Inferior parietal cortex (tissue), 1 donor: ENCODE measurements at regions not wholly inside any gene's neighbourhood (a gene's known extent, or its start where the extent isn't known, plus 50 kb on each side); places are given as distances from the start of the nearest gene placed in this dataset.
"Not testable (repeated sequence)": the region's sequence is repeated elsewhere in the genome, so short reads cannot be mapped to it uniquely, and the experiment has no call there.

ENCODE experiments used
- DNase-seq: peaks from one replicate; pipeline ENCODE4 v3.0.0-alpha.2; 2016; ENCODE audit errors: extremely low spot score

GRCh38 chr1:163983097-163983496 is 575.9 kb upstream of the PBX1 start:
- no peak for DNase-seq

GRCh38 chr1:163985700-163986099 is 573.3 kb upstream of the PBX1 start:
- DNase-seq: no peak

- no peak for DNase-seq
Observed at GRCh38 chr1:163999131-163999530, 559.9 kb upstream of the PBX1 start.

- not testable (repeated sequence) for DNase-seq
Observed at GRCh38 chr1:164006186-164006585, 552.8 kb upstream of the PBX1 start.

- no peak for DNase-seq
Observed at GRCh38 chr1:164006621-164007020, 552.4 kb upstream of the PBX1 start.

GRCh38 chr1:164017239-164017638 is 541.7 kb upstream of the PBX1 start:
- no peak for DNase-seq

GRCh38 chr1:164020391-164020790 is 538.6 kb upstream of the PBX1 start:
- no peak for DNase-seq

GRCh38 chr1:164021813-164022212 is 537.2 kb upstream of the PBX1 start:
- no peak for DNase-seq

GRCh38 chr1:164033782-164034181 is 525.2 kb upstream of the PBX1 start:
- no peak for DNase-seq

GRCh38 chr1:164040754-164041153 is 518.2 kb upstream of the PBX1 start:
- DNase-seq: no peak

- no peak for DNase-seq
Observed at GRCh38 chr1:164051782-164052181, 507.2 kb upstream of the PBX1 start.

- no peak for DNase-seq
Observed at GRCh38 chr1:164054331-164054730, 504.7 kb upstream of the PBX1 start.

- no peak for DNase-seq
Observed at GRCh38 chr1:164058198-164058597, 500.8 kb upstream of the PBX1 start.

- DNase-seq: no peak
Observed at GRCh38 chr1:164061528-164061927, 497.5 kb upstream of the PBX1 start.

- no peak for DNase-seq
Observed at GRCh38 chr1:164064501-164064900, 494.5 kb upstream of the PBX1 start.

GRCh38 chr1:164071288-164071687 is 487.7 kb upstream of the PBX1 start:
- DNase-seq: no peak

GRCh38 chr1:164086832-164087231 is 472.2 kb upstream of the PBX1 start:
- no peak for DNase-seq

- DNase-seq: no peak
Observed at GRCh38 chr1:164087906-164088453, 471.0 kb upstream of the PBX1 start.

- no peak for DNase-seq
Observed at GRCh38 chr1:164092603-164093353, 466.2 kb upstream of the PBX1 start.

GRCh38 chr1:164093543-164093942 is 465.4 kb upstream of the PBX1 start:
- DNase-seq: no peak

GRCh38 chr1:164101802-164102201 is 457.2 kb upstream of the PBX1 start:
- no peak for DNase-seq

- no peak for DNase-seq
Observed at GRCh38 chr1:164131949-164132348, 427.0 kb upstream of the PBX1 start.

- no peak for DNase-seq
Observed at GRCh38 chr1:164137273-164137925, 421.6 kb upstream of the PBX1 start.
